ENCODE measurements at regions not wholly inside any gene's neighbourhood (a gene's known extent, or its start where the extent isn't known, plus 50 kb on each side); places are given as distances from the start of the nearest gene placed in this dataset.

GRCh38 chr5:166349046-166349445 lies 1942.4 kb upstream of the WWC1 start:
- TF ChIP-seq CTCF (IDR thresholded peaks at IDR 0.05; ENCODE audit: low read length) (no peak), EZH2 (IDR thresholded peaks at IDR 0.05; ENCODE audit: borderline replicate concordance, low read length) (no peak)
